ENCODE measurements at regions not wholly inside any gene's neighbourhood (a gene's known extent, or its start where the extent isn't known, plus 50 kb on each side); places are given as distances from the start of the nearest gene placed in this dataset.
"Not testable (repeated sequence)": the region's sequence is repeated elsewhere in the genome, so short reads cannot be mapped to it uniquely, and the experiment has no call there.

DNA sequence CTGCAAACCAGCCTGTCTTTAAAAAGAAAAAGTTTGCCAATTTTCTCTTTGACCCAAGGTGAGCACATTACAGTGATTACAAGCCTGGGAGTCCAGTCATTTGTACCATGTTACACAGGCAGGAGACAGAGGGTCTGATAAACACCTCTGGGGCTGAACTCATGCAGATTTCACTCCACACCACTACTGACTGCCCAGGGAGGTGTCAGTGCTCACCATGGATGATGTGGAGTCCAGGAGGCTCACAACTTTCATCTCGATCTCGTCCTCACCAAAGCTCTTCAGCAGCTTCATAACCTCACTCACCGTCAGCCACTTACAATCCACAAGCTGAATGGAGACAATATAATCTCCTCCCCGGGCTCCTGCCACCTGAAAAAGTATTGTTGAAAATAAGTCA, 302.4 kb downstream of the GOLGA6L6 start:
- not testable (repeated sequence) for H3K27ac ChIP-seq (ENCODE audit: low read depth, low read length); H3K4me3 ChIP-seq (ENCODE audit: low read depth in 1 of 5, low read length in 5 of 5); H3K9me3 ChIP-seq (ENCODE audit: control insufficient read depth in 5 of 5, low read length in 5 of 5); H3K4me1 ChIP-seq (ENCODE audit: control insufficient read depth in 5 of 5, insufficient read depth in 5 of 5, low read length in 5 of 5); H3K36me3 ChIP-seq (ENCODE audit: control insufficient read depth in 5 of 5, insufficient read depth in 5 of 5, low read length in 5 of 5); H3K9ac ChIP-seq (ENCODE audit: low read length in 5 of 5); H3K27me3 ChIP-seq (ENCODE audit: control insufficient read depth in 5 of 5, insufficient read depth in 4 of 5, low read length in 5 of 5)

DNA sequence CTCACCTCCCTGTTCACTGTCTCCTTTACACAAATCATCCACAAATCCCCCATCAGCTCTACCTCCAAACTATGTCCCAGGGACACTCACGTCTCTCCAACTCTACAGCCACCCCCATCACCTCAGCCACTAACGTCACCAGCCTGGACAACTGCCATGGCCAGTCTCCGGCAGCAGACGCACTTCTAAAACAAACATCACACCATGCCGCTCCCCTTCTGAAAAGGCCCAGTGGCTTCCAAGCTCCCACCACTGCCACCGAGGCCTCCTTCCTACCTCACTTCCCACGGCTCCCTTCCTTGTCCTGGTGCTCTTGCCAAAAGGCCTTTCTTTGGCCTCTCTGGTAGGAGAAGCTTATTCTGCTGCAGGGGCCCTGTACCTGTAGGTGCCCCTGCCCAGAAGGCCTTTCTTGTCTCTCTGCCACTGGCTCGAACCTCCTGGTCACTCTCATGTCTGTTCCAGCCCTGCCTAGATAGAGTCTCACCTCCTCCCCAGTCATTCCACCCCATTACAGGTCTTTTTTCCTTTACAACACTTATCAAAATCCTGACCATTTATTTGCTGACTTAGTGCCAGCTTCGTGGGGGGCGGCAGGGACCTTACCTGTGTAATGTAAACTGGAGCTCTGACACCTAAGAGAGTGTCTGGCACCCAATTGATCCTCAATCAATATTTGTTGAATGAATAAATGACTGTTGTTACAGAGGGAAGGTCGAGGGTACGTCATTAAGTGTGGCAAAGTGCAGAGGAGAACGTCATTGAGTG, 304.2 kb downstream of the GOLGA6L6 start:
- H3K27me3 ChIP-seq (ENCODE audit: control insufficient read depth in 5 of 5, insufficient read depth in 4 of 5, low read length in 5 of 5); H3K9ac ChIP-seq (ENCODE audit: low read length in 5 of 5); H3K27ac ChIP-seq (ENCODE audit: low read depth, low read length); H3K9me3 ChIP-seq (ENCODE audit: control insufficient read depth in 5 of 5, low read length in 5 of 5); H3K4me1 ChIP-seq (ENCODE audit: control insufficient read depth in 5 of 5, insufficient read depth in 5 of 5, low read length in 5 of 5); H3K4me3 ChIP-seq (ENCODE audit: low read depth in 1 of 5, low read length in 5 of 5); H3K36me3 ChIP-seq (ENCODE audit: control insufficient read depth in 5 of 5, insufficient read depth in 5 of 5, low read length in 5 of 5): not testable (repeated sequence)

DNA sequence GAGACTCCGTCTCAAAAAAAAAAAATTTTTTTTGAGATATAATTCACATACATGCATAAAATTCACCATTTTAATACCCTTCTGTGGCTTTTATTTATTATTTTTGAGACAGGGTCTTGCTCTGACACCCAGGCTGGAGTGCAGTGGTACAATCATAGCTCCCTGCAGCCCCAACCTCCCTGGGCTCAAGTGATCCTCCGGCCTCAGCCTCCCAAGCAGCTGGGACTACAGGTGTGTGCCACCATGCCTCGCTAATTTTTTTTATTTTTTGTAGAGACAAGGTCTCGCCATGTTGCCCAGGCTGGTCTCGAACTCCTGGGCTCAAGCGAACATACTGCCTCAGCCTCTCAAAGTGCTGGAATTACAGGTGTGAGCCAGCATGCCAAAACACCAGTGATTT, 305.9 kb downstream of the GOLGA6L6 start:
- not testable (repeated sequence) for H3K27me3 ChIP-seq (ENCODE audit: control insufficient read depth in 5 of 5, insufficient read depth in 4 of 5, low read length in 5 of 5); H3K4me1 ChIP-seq (ENCODE audit: control insufficient read depth in 5 of 5, insufficient read depth in 5 of 5, low read length in 5 of 5); H3K36me3 ChIP-seq (ENCODE audit: control insufficient read depth in 5 of 5, insufficient read depth in 5 of 5, low read length in 5 of 5); H3K4me3 ChIP-seq (ENCODE audit: low read depth in 1 of 5, low read length in 5 of 5); H3K27ac ChIP-seq (ENCODE audit: low read depth, low read length); H3K9me3 ChIP-seq (ENCODE audit: control insufficient read depth in 5 of 5, low read length in 5 of 5); H3K9ac ChIP-seq (ENCODE audit: low read length in 5 of 5)

DNA sequence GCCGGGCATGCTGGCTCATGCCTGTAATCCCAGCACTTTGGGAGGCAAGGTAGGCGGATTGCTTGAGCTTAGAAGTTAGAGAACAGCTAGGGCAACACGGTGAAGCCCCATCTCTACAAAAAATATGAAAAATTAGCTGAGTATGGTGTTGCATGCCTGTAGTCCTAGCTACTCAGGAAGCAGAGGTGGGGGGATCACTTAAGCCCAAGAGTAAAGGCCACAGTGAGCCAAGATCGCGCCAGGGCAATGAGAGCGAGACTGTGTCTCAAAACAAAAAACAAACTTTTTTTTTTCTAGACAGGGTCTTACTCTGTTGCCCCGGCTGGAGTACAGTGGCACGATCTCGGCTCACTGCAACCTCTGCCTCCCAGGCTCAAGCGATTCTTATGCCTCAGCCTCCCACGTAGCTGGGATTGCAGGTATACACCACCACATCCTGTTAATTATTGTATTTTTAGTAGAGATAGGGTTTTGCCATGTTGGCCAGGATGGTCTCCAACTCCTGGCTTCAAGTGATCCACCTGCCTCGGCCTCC, 307.5 kb downstream of the GOLGA6L6 start:
- H3K27ac ChIP-seq (ENCODE audit: low read depth, low read length); H3K4me1 ChIP-seq (ENCODE audit: control insufficient read depth in 5 of 5, insufficient read depth in 5 of 5, low read length in 5 of 5); H3K9me3 ChIP-seq (ENCODE audit: control insufficient read depth in 5 of 5, low read length in 5 of 5); H3K9ac ChIP-seq (ENCODE audit: low read length in 5 of 5); H3K36me3 ChIP-seq (ENCODE audit: control insufficient read depth in 5 of 5, insufficient read depth in 5 of 5, low read length in 5 of 5); H3K27me3 ChIP-seq (ENCODE audit: control insufficient read depth in 5 of 5, insufficient read depth in 4 of 5, low read length in 5 of 5); H3K4me3 ChIP-seq (ENCODE audit: low read depth in 1 of 5, low read length in 5 of 5): not testable (repeated sequence)

DNA sequence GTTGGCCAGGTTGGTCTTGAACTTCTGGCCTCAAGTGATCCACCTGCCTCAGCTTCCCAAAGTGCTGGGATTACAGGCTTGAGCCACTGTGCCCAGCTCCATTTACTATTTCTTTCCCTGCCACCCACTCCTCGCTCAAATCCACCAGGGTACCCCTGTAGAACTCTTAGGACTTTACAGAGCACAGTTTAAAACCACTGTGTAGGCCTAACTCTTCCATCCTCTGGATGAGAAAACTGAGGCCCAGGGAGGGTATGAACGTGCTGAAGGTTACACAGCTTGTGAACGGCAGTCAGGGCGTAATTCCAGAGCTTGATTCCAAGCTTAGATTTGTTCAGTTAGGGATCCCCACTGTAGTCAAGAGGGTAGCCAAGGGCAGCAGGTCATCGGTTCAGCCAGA, 309.1 kb downstream of the GOLGA6L6 start:
- not testable (repeated sequence) for H3K9ac ChIP-seq (ENCODE audit: low read length in 5 of 5); H3K27ac ChIP-seq (ENCODE audit: low read depth, low read length); H3K9me3 ChIP-seq (ENCODE audit: control insufficient read depth in 5 of 5, low read length in 5 of 5); H3K27me3 ChIP-seq (ENCODE audit: control insufficient read depth in 5 of 5, insufficient read depth in 4 of 5, low read length in 5 of 5); H3K4me3 ChIP-seq (ENCODE audit: low read depth in 1 of 5, low read length in 5 of 5); H3K4me1 ChIP-seq (ENCODE audit: control insufficient read depth in 5 of 5, insufficient read depth in 5 of 5, low read length in 5 of 5); H3K36me3 ChIP-seq (ENCODE audit: control insufficient read depth in 5 of 5, insufficient read depth in 5 of 5, low read length in 5 of 5)

DNA sequence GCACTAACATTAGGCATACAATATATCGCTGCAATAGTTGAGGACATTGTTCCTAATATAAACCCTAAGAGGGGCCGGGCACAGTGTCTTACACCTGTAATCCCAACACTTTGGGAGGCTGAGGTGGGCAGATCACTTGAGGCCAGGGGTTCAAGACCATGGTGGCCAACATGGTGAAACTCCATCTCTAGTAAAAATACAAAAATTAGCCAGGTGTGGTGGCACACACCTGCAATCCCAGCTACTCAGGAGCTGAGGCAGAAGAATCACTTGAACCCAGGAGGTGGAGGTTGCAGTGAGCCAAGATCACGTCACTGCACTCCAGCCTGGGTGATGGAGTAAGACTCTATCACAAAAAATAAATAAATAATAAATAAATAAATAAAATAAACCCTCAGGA, 310.9 kb downstream of the GOLGA6L6 start:
- H3K4me3 ChIP-seq (ENCODE audit: low read depth in 1 of 5, low read length in 5 of 5); H3K9ac ChIP-seq (ENCODE audit: low read length in 5 of 5); H3K27ac ChIP-seq (ENCODE audit: low read depth, low read length); H3K36me3 ChIP-seq (ENCODE audit: control insufficient read depth in 5 of 5, insufficient read depth in 5 of 5, low read length in 5 of 5); H3K27me3 ChIP-seq (ENCODE audit: control insufficient read depth in 5 of 5, insufficient read depth in 4 of 5, low read length in 5 of 5); H3K4me1 ChIP-seq (ENCODE audit: control insufficient read depth in 5 of 5, insufficient read depth in 5 of 5, low read length in 5 of 5); H3K9me3 ChIP-seq (ENCODE audit: control insufficient read depth in 5 of 5, low read length in 5 of 5): not testable (repeated sequence)

DNA sequence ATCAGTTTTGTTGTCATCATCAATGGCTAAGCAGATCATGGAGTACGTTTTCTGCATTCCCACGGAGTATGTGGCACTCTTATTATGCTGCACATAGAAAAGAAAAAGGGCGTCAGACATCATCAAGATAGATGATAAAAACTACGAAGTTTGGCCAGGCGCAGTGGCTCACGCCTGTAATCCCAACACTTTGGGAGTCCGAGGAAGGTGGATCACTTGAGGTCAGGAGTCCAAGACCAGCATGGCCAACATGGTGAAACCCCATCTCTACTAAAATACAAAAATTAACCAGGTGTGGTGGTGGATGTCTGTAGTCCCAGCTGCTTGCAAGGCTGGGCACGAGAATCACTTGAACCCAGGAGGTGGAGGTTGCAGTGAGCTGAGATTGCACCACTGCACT, 312.8 kb downstream of the GOLGA6L6 start:
- not testable (repeated sequence) for H3K27me3 ChIP-seq (ENCODE audit: control insufficient read depth in 5 of 5, insufficient read depth in 4 of 5, low read length in 5 of 5); H3K9me3 ChIP-seq (ENCODE audit: control insufficient read depth in 5 of 5, low read length in 5 of 5); H3K4me3 ChIP-seq (ENCODE audit: low read depth in 1 of 5, low read length in 5 of 5); H3K4me1 ChIP-seq (ENCODE audit: control insufficient read depth in 5 of 5, insufficient read depth in 5 of 5, low read length in 5 of 5); H3K9ac ChIP-seq (ENCODE audit: low read length in 5 of 5); H3K36me3 ChIP-seq (ENCODE audit: control insufficient read depth in 5 of 5, insufficient read depth in 5 of 5, low read length in 5 of 5); H3K27ac ChIP-seq (ENCODE audit: low read depth, low read length)

DNA sequence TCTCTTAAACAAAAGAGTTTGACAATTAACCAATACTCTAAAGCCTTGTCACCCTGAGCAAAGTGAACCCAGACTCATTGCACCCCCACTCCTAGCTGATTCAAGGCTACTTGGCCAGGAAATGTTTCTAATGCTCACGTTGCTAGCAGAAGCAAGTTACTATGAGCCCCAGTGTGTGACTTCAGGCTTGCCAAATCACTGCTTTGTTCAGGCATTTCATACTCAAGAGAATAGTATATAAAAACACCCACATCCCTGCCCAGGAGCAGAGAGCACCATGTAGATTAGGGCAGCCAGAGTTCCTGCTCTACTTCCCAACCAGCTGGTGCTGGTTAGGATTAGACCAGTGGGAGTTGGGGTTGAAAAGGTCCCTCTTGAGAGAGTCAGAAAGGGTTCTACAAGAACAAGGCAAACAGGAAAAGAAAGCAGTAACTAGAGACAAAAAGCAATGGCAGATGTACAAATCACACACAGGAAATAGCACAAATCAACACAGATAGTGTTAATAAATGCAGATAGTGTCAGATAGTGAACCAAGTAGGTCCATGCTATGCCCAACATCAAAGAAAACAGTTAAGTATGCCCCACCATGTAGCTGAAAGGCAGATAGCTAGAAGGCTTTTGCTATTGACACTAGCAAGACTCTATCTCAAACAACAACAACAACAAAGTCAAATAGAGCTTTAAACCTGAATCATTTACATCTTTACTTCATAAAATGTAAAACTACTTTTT, 314.3 kb downstream of the GOLGA6L6 start:
- H3K4me1 ChIP-seq (ENCODE audit: control insufficient read depth in 5 of 5, insufficient read depth in 5 of 5, low read length in 5 of 5); H3K4me3 ChIP-seq (ENCODE audit: low read depth in 1 of 5, low read length in 5 of 5); H3K36me3 ChIP-seq (ENCODE audit: control insufficient read depth in 5 of 5, insufficient read depth in 5 of 5, low read length in 5 of 5); H3K9ac ChIP-seq (ENCODE audit: low read length in 5 of 5); H3K27me3 ChIP-seq (ENCODE audit: control insufficient read depth in 5 of 5, insufficient read depth in 4 of 5, low read length in 5 of 5); H3K27ac ChIP-seq (ENCODE audit: low read depth, low read length); H3K9me3 ChIP-seq (ENCODE audit: control insufficient read depth in 5 of 5, low read length in 5 of 5): not testable (repeated sequence)

DNA sequence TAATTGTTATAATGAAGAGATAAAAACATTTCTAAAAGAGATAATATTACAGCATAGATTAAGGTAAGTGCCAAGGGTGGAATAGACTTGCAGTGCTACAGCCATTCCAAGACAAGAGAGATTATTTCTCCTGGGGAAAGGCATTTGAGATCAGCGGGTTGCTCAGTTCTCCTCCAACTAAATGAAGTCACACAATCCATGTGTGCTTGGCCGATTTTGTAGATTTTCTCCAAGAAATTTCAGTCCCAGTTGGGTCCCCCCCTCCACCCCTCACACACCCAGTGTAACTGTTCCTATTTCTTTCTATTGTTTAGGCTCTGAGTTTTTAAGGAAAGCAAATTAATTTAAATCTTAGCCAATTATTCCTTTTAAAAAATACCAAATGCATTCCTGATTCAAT, 315.1 kb downstream of the GOLGA6L6 start:
- H3K4me3 ChIP-seq (ENCODE audit: low read depth in 1 of 5, low read length in 5 of 5); H3K36me3 ChIP-seq (ENCODE audit: control insufficient read depth in 5 of 5, insufficient read depth in 5 of 5, low read length in 5 of 5); H3K27ac ChIP-seq (ENCODE audit: low read depth, low read length); H3K27me3 ChIP-seq (ENCODE audit: control insufficient read depth in 5 of 5, insufficient read depth in 4 of 5, low read length in 5 of 5); H3K9ac ChIP-seq (ENCODE audit: low read length in 5 of 5); H3K9me3 ChIP-seq (ENCODE audit: control insufficient read depth in 5 of 5, low read length in 5 of 5); H3K4me1 ChIP-seq (ENCODE audit: control insufficient read depth in 5 of 5, insufficient read depth in 5 of 5, low read length in 5 of 5): not testable (repeated sequence)

DNA sequence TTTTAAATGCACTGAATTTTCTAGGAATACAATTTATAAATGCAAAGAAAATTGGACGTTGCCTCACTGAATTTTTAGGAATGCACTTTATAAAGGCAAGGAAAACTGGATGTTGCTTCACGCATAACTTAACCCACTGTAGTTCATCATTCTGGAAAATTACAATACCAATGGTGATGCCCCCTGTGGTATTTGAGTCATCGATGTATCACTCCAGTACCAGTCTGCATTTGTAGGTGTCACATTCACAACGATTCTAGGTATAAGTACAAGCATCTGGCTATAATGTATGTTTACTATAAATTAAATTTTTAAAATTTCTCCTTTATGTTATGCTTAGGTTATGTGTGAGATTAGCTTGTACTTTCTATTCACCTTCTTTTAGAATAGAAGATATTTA, 320.5 kb downstream of the GOLGA6L6 start:
- H3K4me1 ChIP-seq (ENCODE audit: control insufficient read depth in 5 of 5, insufficient read depth in 5 of 5, low read length in 5 of 5); H3K27ac ChIP-seq (ENCODE audit: low read depth, low read length); H3K4me3 ChIP-seq (ENCODE audit: low read depth in 1 of 5, low read length in 5 of 5); H3K36me3 ChIP-seq (ENCODE audit: control insufficient read depth in 5 of 5, insufficient read depth in 5 of 5, low read length in 5 of 5); H3K9me3 ChIP-seq (ENCODE audit: control insufficient read depth in 5 of 5, low read length in 5 of 5); H3K27me3 ChIP-seq (ENCODE audit: control insufficient read depth in 5 of 5, insufficient read depth in 4 of 5, low read length in 5 of 5); H3K9ac ChIP-seq (ENCODE audit: low read length in 5 of 5): not testable (repeated sequence)
